ENCODE measurements at regions not wholly inside any gene's neighbourhood (a gene's known extent, or its start where the extent isn't known, plus 50 kb on each side); places are given as distances from the start of the nearest gene placed in this dataset.
"Not testable (repeated sequence)": the region's sequence is repeated elsewhere in the genome, so short reads cannot be mapped to it uniquely, and the experiment has no call there.

DNA sequence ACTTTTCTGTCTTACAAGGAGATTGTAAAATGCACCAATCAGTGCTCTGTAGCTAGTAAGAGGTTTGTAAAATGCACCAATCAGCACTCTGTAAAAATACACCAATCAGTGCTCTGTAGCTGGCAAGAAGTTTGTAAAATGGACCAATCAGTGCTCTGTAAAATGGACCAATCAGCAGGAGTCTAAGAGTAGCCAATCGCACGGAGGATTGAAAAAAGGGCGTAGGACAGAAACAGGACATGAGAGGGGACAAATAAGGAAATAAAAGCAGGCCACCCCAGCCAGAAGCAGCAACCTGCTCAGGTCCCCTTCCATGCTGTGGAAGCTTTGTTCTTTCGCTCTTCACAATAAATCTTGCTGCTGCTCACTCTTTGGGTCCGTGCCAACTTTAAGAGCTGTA lies 199.1 kb upstream of the TRPC7 start:
- H3K27me3 ChIP-seq (replicated peaks in 1 of 4; ENCODE audit: control insufficient read depth in 3 of 4, extremely low read depth in 1 of 4, insufficient read depth in 3 of 4, low read length in 3 of 4); H3K4me2 ChIP-seq (ENCODE audit: insufficient read depth in 1 of 2, low read depth in 2 of 2, low read length in 2 of 2); H3K23ac ChIP-seq (ENCODE audit: insufficient read length); H4K91ac ChIP-seq (replicated peaks; ENCODE audit: insufficient read length, low read length); H3K9ac ChIP-seq (replicated peaks in 1 of 4; ENCODE audit: extremely low read depth in 1 of 4, low read depth in 3 of 4, low read length in 3 of 4); FAIRE-seq; H4K5ac ChIP-seq (ENCODE audit: insufficient read length, low read depth, low read length); H3K14ac ChIP-seq (ENCODE audit: insufficient read length); H3K56ac ChIP-seq (replicated peaks; ENCODE audit: insufficient read length, low read depth, low read length); H3K36me3 ChIP-seq (ENCODE audit: control insufficient read depth in 2 of 4, insufficient read depth in 4 of 4, low read length in 3 of 4); H4K20me1 ChIP-seq (replicated peaks in 1 of 2; ENCODE audit: control insufficient read depth in 1 of 2, insufficient read depth in 2 of 2, low read length in 2 of 2); H3K23me2 ChIP-seq (ENCODE audit: low read depth, low read length); H2BK15ac ChIP-seq (ENCODE audit: low read length); H3K79me1 ChIP-seq (ENCODE audit: low read depth, low read length); H2BK12ac ChIP-seq (ENCODE audit: low read depth, low read length); DNase-seq (ENCODE audit: low read depth in 1 of 2, low spot score in 2 of 2); H3K4ac ChIP-seq (replicated peaks; ENCODE audit: insufficient read length, low read depth, low read length); POLR2A ChIA-PET (ENCODE audit: partially characterized antibody); H3K4me3 ChIP-seq (ENCODE audit: extremely low read depth in 1 of 4, insufficient read depth in 2 of 4, low read depth in 3 of 4, low read length in 4 of 4); H3K27ac ChIP-seq (ENCODE audit: low read depth, low read length); H3K9me3 ChIP-seq (ENCODE audit: insufficient read depth in 2 of 2, low read depth in 1 of 2, low read length in 1 of 2); H3K4me1 ChIP-seq (replicated peaks in 1 of 4; ENCODE audit: control insufficient read depth in 3 of 4, insufficient read depth in 4 of 4, low read length in 3 of 4); H3K79me2 ChIP-seq (ENCODE audit: control insufficient read depth in 1 of 2, insufficient read depth in 2 of 2, low read length in 2 of 2); H2AFZ ChIP-seq (ENCODE audit: low read length); H4K8ac ChIP-seq (ENCODE audit: extremely low read depth, insufficient read depth, low read length): not testable (repeated sequence)
- H2BK5ac ChIP-seq (ENCODE audit: low read depth, low read length) = peak overlapping the region; percentile 96; the same call in 1 of the 2 replicates
- CTCF ChIA-PET (ENCODE audit: partially characterized antibody) = interaction anchor here (0.9 kb wide), 1 partner anchor 189 kb away, joined by 3 read pairs; no protein-coding TSS in a partner anchor
- H2BK120ac ChIP-seq (replicated peaks; ENCODE audit: low read depth, low read length) = peak overlapping the region; percentile 100
- H2BK20ac ChIP-seq (ENCODE audit: low read length) = peak overlapping the region; percentile 97; the same call in 1 of the 2 replicates
- 95% methylated on average over 5 of the region's 5 CpGs; no CpG with 5 or more reads in 1 of the 2 experiments for WGBS, 2 experiments (ENCODE audit: extremely low coverage in 1 of 2, insufficient coverage in 1 of 2, insufficient read length in 1 of 2, insufficient replicate concordance in 2 of 2, low coverage in 1 of 2, low lambda C conversion rate in 2 of 2, missing lambda C conversion rate in 1 of 2)
- 0 out of 2 replicates have a peak overlapping the region, but pooled peaks have one; percentile 26 for H2AK5ac ChIP-seq (ENCODE audit: low read depth, low read length)
- peak overlapping the region; percentile 84; the same call in 1 of the 2 replicates for H3K18ac ChIP-seq (ENCODE audit: extremely low read depth, low read length)

Measured in H1 (cell line).